GM23338 (cell line): ENCODE measurements at regions not wholly inside any gene's neighbourhood (a gene's known extent, or its start where the extent isn't known, plus 50 kb on each side); places are given as distances from the start of the nearest gene placed in this dataset.

ENCODE experiments used
- ATAC-seq: fragments of 200-7000 bp; cut with Tn5 transposase; 3 replicates; pipeline ENCODE4 v1.9.1; 2020
- DNase-seq: peaks from one replicate; pipeline ENCODE4 v3.0.0-alpha.2; 2015; ENCODE audit warnings: low spot score
- H2AFZ ChIP-seq: fragments of 200-600 bp; sonication (generic); 2 replicates; pipeline ENCODE4 v1.8.0; 2016; ENCODE audit warnings: antibody characterized with exemption, mild to moderate bottlenecking, moderate library complexity
- H3F3A ChIP-seq: fragments of 200-600 bp; sonication (generic); replicated peaks from 2 replicates; pipeline ENCODE4 v1.8.0; 2017; ENCODE audit warnings: antibody characterized with exemption, mixed run types, low read depth
- H3K27ac ChIP-seq: fragments of 200-600 bp; sonication (generic); 2 replicates; pipeline ENCODE4 v1.6.1; 2016; ENCODE audit warnings: low read depth
- H3K27me3 ChIP-seq: fragments of 200-600 bp; sonication (generic); 2 replicates; pipeline ENCODE4 v1.8.0; 2016; ENCODE audit warnings: mild to moderate bottlenecking, mixed run types, moderate library complexity; ENCODE audit not compliant: insufficient read depth
- H3K36me3 ChIP-seq: fragments of 200-600 bp; sonication (generic); 2 replicates; pipeline ENCODE4 v1.8.0; 2016; ENCODE audit warnings: mild to moderate bottlenecking; ENCODE audit not compliant: insufficient read depth
- H3K4me1 ChIP-seq: fragments of 200-600 bp; sonication (generic); 2 replicates; pipeline ENCODE4 v1.8.0; 2016; ENCODE audit warnings: mild to moderate bottlenecking, moderate library complexity; ENCODE audit not compliant: insufficient read depth
- H3K4me2 ChIP-seq: fragments of 200-600 bp; sonication (generic); 2 replicates; pipeline ENCODE4 v1.7.1; 2017; ENCODE audit warnings: mixed run types
- H3K4me3 ChIP-seq: fragments of 200-600 bp; sonication (generic); 2 replicates; pipeline ENCODE4 v1.6.1; 2016; ENCODE audit warnings: mixed run types
- H3K79me2 ChIP-seq: fragments of 200-600 bp; sonication (generic); replicated peaks from 2 replicates; pipeline ENCODE4 v1.8.0; 2017; ENCODE audit warnings: mild to moderate bottlenecking; ENCODE audit not compliant: insufficient read depth
- H3K9me2 ChIP-seq: fragments of 200-600 bp; sonication (generic); 2 replicates; pipeline ENCODE4 v1.8.0; 2017; ENCODE audit not compliant: insufficient read depth
- H4K20me1 ChIP-seq: fragments of 200-600 bp; sonication (generic); replicated peaks from 2 replicates; pipeline ENCODE4 v1.8.0; 2017; ENCODE audit warnings: mild to moderate bottlenecking; ENCODE audit not compliant: insufficient read depth
- H3K27ac Mint-ChIP-seq: 2 replicates; pipeline ENCODE4 v1.8.0; 2020; ENCODE audit warnings: inconsistent platforms, mild to moderate bottlenecking, moderate library complexity, mixed read lengths
- H3K27me3 Mint-ChIP-seq: 3 replicates; pipeline ENCODE4 v1.8.0; 2022; ENCODE audit warnings: low read depth, mild to moderate bottlenecking, moderate library complexity, mixed read lengths, inconsistent platforms; ENCODE audit not compliant: insufficient read depth, poor library complexity
- H3K36me3 Mint-ChIP-seq: 3 replicates; pipeline ENCODE4 v1.8.0; 2021; ENCODE audit warnings: low read depth, mild to moderate bottlenecking, inconsistent platforms, moderate library complexity, mixed read lengths
- H3K4me1 Mint-ChIP-seq: 3 replicates; pipeline ENCODE4 v1.8.0; 2020; ENCODE audit warnings: mild to moderate bottlenecking, inconsistent platforms, mixed read lengths
- H3K4me3 Mint-ChIP-seq: 3 replicates; pipeline ENCODE4 v1.8.0; 2021; ENCODE audit warnings: moderate library complexity, mild to moderate bottlenecking, inconsistent platforms, mixed read lengths
- H3K9me3 Mint-ChIP-seq: 3 replicates; pipeline ENCODE4 v1.8.0; 2020; ENCODE audit warnings: moderate library complexity, mild to moderate bottlenecking, inconsistent platforms, mixed read lengths
- CREB1 ChIP-seq: fragments of 250-450 bp; sonication (Bioruptor Pico); IDR thresholded peaks from 2 replicates; pipeline ENCODE4 v1.5.0; 2020; ENCODE audit warnings: low read depth, mild to moderate bottlenecking, moderate library complexity
- EZH2 ChIP-seq: fragments of 200-600 bp; sonication (generic); IDR thresholded peaks from one replicate; pipeline ENCODE4 v1.8.0; 2017; ENCODE audit warnings: antibody characterized with exemption, mild to moderate bottlenecking, low read depth; ENCODE audit not compliant: unreplicated experiment
- EZH2phosphoT487 ChIP-seq: fragments of 200-600 bp; sonication (generic); IDR thresholded peaks from one replicate; pipeline ENCODE4 v1.8.1; 2018; ENCODE audit warnings: antibody characterized with exemption; ENCODE audit not compliant: unreplicated experiment
- POLR2AphosphoS5 ChIP-seq: IDR thresholded peaks from 2 replicates; pipeline ENCODE4 v1.6.1; 2016; ENCODE audit warnings: antibody characterized with exemption, low read depth
- STAT1 ChIP-seq: IDR thresholded peaks from one replicate; pipeline ENCODE4 v1.6.1; 2016; ENCODE audit warnings: antibody characterized with exemption; ENCODE audit not compliant: unreplicated experiment
- ZNF331 ChIP-seq: fragments of 250-450 bp; sonication (Bioruptor Pico); IDR thresholded peaks from 2 replicates; pipeline ENCODE4 v1.5.0; 2020; ENCODE audit warnings: low read depth, mild to moderate bottlenecking, moderate library complexity
- TF ChIP-seq, protein P1 (sequence below), 2 experiments: fragments of 200-600 bp in 1 of 2; sonication (generic) in 1 of 2; conservative IDR thresholded peaks; 2 replicates each; pipeline versions ENCODE4 v1.5.1 to v1.6.1; 2016 to 2017; ENCODE audit warnings: antibody characterized with exemption in 2 of 2, low read depth in 2 of 2, mild to moderate bottlenecking in 2 of 2, moderate library complexity in 1 of 2
- TF ChIP-seq, protein P2 (sequence below): IDR thresholded peaks from one replicate; pipeline ENCODE4 v1.6.1; 2018; ENCODE audit warnings: antibody characterized with exemption; ENCODE audit not compliant: unreplicated experiment
- TF ChIP-seq, protein P3 (sequence below): IDR thresholded peaks from 2 replicates; pipeline ENCODE4 v1.6.1; 2016; ENCODE audit warnings: antibody characterized with exemption

DNA sequence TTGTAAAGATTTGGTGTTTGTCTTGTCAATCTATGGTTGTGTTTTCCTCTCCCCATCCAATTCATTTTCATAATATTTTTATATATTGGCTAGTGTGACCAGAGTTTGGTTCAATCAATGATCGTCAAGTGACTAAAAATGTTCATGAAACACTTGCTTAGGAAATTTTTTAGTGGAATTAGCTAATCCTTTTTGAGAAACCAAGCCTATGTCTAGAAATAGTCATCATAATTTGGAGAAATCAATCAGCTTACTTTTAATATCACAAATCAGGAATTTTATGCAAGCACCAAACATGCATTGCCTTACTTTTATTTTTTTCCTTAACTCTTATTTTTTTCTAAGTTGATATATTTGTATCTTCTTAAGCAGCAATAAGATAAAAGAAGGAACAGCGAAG, 403.1 kb upstream of the TBL1XR1 start (continued):
- TF ChIP-seq, protein P1, sequence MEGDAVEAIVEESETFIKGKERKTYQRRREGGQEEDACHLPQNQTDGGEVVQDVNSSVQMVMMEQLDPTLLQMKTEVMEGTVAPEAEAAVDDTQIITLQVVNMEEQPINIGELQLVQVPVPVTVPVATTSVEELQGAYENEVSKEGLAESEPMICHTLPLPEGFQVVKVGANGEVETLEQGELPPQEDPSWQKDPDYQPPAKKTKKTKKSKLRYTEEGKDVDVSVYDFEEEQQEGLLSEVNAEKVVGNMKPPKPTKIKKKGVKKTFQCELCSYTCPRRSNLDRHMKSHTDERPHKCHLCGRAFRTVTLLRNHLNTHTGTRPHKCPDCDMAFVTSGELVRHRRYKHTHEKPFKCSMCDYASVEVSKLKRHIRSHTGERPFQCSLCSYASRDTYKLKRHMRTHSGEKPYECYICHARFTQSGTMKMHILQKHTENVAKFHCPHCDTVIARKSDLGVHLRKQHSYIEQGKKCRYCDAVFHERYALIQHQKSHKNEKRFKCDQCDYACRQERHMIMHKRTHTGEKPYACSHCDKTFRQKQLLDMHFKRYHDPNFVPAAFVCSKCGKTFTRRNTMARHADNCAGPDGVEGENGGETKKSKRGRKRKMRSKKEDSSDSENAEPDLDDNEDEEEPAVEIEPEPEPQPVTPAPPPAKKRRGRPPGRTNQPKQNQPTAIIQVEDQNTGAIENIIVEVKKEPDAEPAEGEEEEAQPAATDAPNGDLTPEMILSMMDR (conservative IDR thresholded peaks at IDR 0.05; ENCODE audit: low read depth in 2 of 2), result no peak
- no peak for TF ChIP-seq POLR2AphosphoS5
- no peak for TF ChIP-seq STAT1
- no peak for TF ChIP-seq EZH2

DNA sequence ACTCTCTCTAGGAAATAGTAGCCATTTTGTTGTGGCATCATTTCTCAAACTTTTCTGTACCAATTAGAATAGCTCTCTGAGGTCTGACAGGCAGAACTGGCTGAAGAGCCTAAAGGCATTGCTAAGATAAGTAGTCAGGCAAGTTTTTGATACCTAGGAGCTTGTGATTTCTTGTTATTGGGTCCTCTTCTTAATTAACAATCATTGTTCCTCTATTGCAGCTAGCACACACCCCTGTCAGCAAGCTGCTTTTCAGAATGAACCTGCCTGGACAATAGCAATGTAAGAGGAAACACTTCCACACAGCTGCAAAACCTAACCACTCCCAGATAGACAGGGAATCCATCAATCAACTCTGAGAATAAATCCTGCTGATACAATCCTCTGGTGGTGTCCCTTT, 403.9 kb upstream of the TBL1XR1 start:
- Histone ChIP-seq H3K4me3 (no peak overlapping the region), H3K27ac (no peak overlapping the region), H3K4me1 (peaks cover 30% of the 10 kb centered on the region), H3K79me2 (no peaks in the 10 kb centered on the region), H4K20me1 (no peaks in the 10 kb centered on the region), H2AFZ (no peak overlapping the region), H3F3A (no peaks in the 10 kb centered on the region), H3K27me3 (no peaks in the 10 kb centered on the region), H3K9me2 (no peaks in the 10 kb centered on the region), H3K4me2 (no peak overlapping the region), H3K36me3 (no peaks in the 10 kb centered on the region)
- H3K4me1 Mint-ChIP-seq, result peaks cover 40% of the 10 kb centered on the region
- 0 out of 3 replicates have a peak, but pooled peaks cover 3% of the 10 kb centered on the region for H3K36me3 Mint-ChIP-seq
- peaks cover 3% of the 10 kb centered on the region for H3K9me3 Mint-ChIP-seq
- ATAC-seq, result no peak
- H3K27me3 Mint-ChIP-seq, result peaks cover 4% of the 10 kb centered on the region
- DNase-seq, result no peak
- TF ChIP-seq, protein P2, sequence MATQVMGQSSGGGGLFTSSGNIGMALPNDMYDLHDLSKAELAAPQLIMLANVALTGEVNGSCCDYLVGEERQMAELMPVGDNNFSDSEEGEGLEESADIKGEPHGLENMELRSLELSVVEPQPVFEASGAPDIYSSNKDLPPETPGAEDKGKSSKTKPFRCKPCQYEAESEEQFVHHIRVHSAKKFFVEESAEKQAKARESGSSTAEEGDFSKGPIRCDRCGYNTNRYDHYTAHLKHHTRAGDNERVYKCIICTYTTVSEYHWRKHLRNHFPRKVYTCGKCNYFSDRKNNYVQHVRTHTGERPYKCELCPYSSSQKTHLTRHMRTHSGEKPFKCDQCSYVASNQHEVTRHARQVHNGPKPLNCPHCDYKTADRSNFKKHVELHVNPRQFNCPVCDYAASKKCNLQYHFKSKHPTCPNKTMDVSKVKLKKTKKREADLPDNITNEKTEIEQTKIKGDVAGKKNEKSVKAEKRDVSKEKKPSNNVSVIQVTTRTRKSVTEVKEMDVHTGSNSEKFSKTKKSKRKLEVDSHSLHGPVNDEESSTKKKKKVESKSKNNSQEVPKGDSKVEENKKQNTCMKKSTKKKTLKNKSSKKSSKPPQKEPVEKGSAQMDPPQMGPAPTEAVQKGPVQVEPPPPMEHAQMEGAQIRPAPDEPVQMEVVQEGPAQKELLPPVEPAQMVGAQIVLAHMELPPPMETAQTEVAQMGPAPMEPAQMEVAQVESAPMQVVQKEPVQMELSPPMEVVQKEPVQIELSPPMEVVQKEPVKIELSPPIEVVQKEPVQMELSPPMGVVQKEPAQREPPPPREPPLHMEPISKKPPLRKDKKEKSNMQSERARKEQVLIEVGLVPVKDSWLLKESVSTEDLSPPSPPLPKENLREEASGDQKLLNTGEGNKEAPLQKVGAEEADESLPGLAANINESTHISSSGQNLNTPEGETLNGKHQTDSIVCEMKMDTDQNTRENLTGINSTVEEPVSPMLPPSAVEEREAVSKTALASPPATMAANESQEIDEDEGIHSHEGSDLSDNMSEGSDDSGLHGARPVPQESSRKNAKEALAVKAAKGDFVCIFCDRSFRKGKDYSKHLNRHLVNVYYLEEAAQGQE, result no peak
- TF ChIP-seq POLR2AphosphoS5 (no peak), EZH2 (no peak), CREB1 (CRISPR knock-in tag) (no peak), ZNF331 (CRISPR knock-in tag) (no peak)
- no peak overlapping the region for H3K4me3 Mint-ChIP-seq
- no peak overlapping the region for H3K27ac Mint-ChIP-seq

DNA sequence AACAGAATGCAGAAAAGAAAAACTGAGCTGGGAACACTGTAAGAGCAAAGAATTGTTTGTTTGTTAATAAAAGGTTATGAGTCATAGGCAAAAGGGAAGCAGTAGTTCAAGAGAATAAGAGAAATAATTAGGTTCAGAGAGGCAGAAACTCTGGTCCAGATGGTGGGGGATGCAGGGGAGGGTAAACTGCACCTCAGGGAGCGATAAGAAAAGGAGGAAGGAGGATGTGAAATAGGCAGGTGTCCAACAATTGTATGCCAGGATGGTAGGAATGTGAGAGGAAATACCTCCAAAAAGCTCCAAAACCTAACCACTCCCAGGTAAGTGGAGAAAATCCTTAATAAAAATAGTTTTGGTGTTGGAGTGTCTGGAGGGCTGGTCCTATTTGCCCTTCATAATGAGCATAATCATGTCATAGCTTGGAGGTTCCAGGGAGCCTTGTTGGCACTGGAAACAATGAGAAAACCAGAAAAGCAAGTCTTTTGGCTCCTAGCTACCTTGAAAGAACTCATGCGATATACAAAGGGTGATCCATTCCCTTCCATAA, 405.4 kb upstream of the TBL1XR1 start:
- no peaks in the 10 kb centered on the region for H3K36me3 ChIP-seq
- no peak overlapping the region for H3K4me3 ChIP-seq
- peaks cover 3% of the 10 kb centered on the region for H3K9me3 Mint-ChIP-seq
- 0 out of 3 replicates have a peak, but pooled peaks cover 3% of the 10 kb centered on the region for H3K36me3 Mint-ChIP-seq
- no peaks in the 10 kb centered on the region for H3K9me2 ChIP-seq
- no peaks in the 10 kb centered on the region for H3F3A ChIP-seq
- no peaks in the 10 kb centered on the region for H3K79me2 ChIP-seq
- H3K4me1 Mint-ChIP-seq, result peaks cover 43% of the 10 kb centered on the region
- H3K4me2 ChIP-seq, result no peak overlapping the region
- no peaks in the 10 kb centered on the region for H4K20me1 ChIP-seq
- DNase-seq (no peak), ATAC-seq (no peak)
- H3K4me1 ChIP-seq, result peaks cover 27% of the 10 kb centered on the region
- no peak overlapping the region for H3K27ac ChIP-seq
- peaks cover 4% of the 10 kb centered on the region for H3K27me3 Mint-ChIP-seq
- no peaks in the 10 kb centered on the region for H3K27me3 ChIP-seq
- no peak overlapping the region for H3K4me3 Mint-ChIP-seq
- H2AFZ ChIP-seq, result no peak overlapping the region
- H3K27ac Mint-ChIP-seq, result no peak overlapping the region
- no peak for TF ChIP-seq EZH2phosphoT487
- TF ChIP-seq CREB1 (CRISPR knock-in tag), result no peak
- no peak for TF ChIP-seq STAT1
- TF ChIP-seq, protein P3, sequence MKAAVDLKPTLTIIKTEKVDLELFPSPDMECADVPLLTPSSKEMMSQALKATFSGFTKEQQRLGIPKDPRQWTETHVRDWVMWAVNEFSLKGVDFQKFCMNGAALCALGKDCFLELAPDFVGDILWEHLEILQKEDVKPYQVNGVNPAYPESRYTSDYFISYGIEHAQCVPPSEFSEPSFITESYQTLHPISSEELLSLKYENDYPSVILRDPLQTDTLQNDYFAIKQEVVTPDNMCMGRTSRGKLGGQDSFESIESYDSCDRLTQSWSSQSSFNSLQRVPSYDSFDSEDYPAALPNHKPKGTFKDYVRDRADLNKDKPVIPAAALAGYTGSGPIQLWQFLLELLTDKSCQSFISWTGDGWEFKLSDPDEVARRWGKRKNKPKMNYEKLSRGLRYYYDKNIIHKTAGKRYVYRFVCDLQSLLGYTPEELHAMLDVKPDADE, result no peak
